ENCODE measurements at regions not wholly inside any gene's neighbourhood (a gene's known extent, or its start where the extent isn't known, plus 50 kb on each side); places are given as distances from the start of the nearest gene placed in this dataset.

DNA sequence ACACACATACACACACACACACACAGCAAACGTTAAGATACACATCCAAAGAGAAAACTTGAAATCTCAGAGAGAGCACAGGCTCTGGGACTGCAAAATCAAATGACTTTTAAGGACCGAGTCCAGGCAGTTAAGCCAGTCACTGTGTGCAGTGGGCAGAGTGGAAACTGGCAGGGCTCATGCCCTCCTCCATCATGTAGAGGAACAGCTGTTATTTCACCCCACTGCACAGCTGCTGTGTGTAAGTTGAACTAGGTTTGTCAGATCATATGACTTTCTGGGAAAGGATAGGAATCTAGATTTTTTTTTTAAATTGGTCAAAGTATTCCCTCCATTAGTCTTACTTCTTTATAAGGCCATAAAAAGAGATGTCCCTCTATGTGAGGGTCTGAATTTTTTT, 1002.1 kb downstream of the UQCRFS1 start:
- CTCF ChIA-PET: interaction anchor here (0.7 kb wide), 1 partner anchor 11 kb away, joined by 3 read pairs; no protein-coding TSS in a partner anchor

GRCh38 chr19:28208745-28209144, 1004.2 kb downstream of the UQCRFS1 start:
- CTCF ChIA-PET: interaction anchor here (0.9 kb wide), 1 partner anchor 114 kb away, joined by 3 read pairs; no protein-coding TSS in a partner anchor
- Histone ChIP-seq H3K4me1 (ENCODE audit: control insufficient read depth, insufficient read depth, low read length) (no peaks in the 10 kb centered on the region; the same call in 1 of the 2 replicates), H3K4me3 (ENCODE audit: low read depth, low read length) (no peak overlapping the region), H3K36me3 (ENCODE audit: control insufficient read depth in 2 of 2, insufficient read depth in 1 of 2, low read length in 2 of 2) (no peaks in the 10 kb centered on the region), H3K27ac (ENCODE audit: extremely low read depth, low read depth, low read length) (no peak overlapping the region), H3K9me3 (ENCODE audit: control insufficient read depth, insufficient read depth, low read depth, low read length) (no peaks in the 10 kb centered on the region; the same call in 1 of the 2 replicates)
- POLR2A ChIA-PET: interaction anchor here (0.5 kb wide), 1 partner anchor 763 kb away, joined by 3 read pairs; no protein-coding TSS in a partner anchor
- TF ChIP-seq, protein P1, sequence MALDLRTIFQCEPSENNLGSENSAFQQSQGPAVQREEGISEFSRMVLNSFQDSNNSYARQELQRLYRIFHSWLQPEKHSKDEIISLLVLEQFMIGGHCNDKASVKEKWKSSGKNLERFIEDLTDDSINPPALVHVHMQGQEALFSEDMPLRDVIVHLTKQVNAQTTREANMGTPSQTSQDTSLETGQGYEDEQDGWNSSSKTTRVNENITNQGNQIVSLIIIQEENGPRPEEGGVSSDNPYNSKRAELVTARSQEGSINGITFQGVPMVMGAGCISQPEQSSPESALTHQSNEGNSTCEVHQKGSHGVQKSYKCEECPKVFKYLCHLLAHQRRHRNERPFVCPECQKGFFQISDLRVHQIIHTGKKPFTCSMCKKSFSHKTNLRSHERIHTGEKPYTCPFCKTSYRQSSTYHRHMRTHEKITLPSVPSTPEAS (tag by site-specific recombination; IDR thresholded peaks at IDR 0.05): no peak
- TF ChIP-seq ZNF792 (tag by site-specific recombination; IDR thresholded peaks at IDR 0.05) (no peak), KLF10 (tag by site-specific recombination; IDR thresholded peaks at IDR 0.05) (no peak), ZNF747 (tag by site-specific recombination; IDR thresholded peaks at IDR 0.05) (no peak), ZNF514 (tag by site-specific recombination; IDR thresholded peaks at IDR 0.05) (no peak), WT1 (tag by site-specific recombination; IDR thresholded peaks at IDR 0.05) (no peak), ZNF518A (tag by site-specific recombination; conservative IDR thresholded peaks at IDR 0.05; ENCODE audit: low read depth) (no peak)

More for the DNA sequence above, 1002.1 kb downstream of the UQCRFS1 start:
- POLR2A ChIA-PET: no interaction called here
- no peaks in the 10 kb centered on the region; the same call in 1 of the 2 replicates for H3K9me3 ChIP-seq (ENCODE audit: control insufficient read depth, insufficient read depth, low read depth, low read length)
- H3K4me3 ChIP-seq (ENCODE audit: low read depth, low read length): no peak overlapping the region
- TF ChIP-seq, protein P2, sequence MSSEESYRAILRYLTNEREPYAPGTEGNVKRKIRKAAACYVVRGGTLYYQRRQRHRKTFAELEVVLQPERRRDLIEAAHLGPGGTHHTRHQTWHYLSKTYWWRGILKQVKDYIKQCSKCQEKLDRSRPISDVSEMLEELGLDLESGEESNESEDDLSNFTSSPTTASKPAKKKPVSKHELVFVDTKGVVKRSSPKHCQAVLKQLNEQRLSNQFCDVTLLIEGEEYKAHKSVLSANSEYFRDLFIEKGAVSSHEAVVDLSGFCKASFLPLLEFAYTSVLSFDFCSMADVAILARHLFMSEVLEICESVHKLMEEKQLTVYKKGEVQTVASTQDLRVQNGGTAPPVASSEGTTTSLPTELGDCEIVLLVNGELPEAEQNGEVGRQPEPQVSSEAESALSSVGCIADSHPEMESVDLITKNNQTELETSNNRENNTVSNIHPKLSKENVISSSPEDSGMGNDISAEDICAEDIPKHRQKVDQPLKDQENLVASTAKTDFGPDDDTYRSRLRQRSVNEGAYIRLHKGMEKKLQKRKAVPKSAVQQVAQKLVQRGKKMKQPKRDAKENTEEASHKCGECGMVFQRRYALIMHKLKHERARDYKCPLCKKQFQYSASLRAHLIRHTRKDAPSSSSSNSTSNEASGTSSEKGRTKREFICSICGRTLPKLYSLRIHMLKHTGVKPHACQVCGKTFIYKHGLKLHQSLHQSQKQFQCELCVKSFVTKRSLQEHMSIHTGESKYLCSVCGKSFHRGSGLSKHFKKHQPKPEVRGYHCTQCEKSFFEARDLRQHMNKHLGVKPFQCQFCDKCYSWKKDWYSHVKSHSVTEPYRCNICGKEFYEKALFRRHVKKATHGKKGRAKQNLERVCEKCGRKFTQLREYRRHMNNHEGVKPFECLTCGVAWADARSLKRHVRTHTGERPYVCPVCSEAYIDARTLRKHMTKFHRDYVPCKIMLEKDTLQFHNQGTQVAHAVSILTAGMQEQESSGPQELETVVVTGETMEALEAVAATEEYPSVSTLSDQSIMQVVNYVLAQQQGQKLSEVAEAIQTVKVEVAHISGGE (tag by site-specific recombination; conservative IDR thresholded peaks at IDR 0.05; ENCODE audit: low read depth): no peak
- TF ChIP-seq ZNF266 (tag by site-specific recombination; IDR thresholded peaks at IDR 0.05; ENCODE audit: low read depth) (no peak), ZNF555 (tag by site-specific recombination; conservative IDR thresholded peaks at IDR 0.05) (no peak), SCRT1 (tag by site-specific recombination; IDR thresholded peaks at IDR 0.05; ENCODE audit: borderline replicate concordance) (no peak), EGR2 (tag by site-specific recombination; IDR thresholded peaks at IDR 0.05; ENCODE audit: low read depth) (no peak), ZBTB26 (tag by site-specific recombination; optimal IDR thresholded peaks at IDR 0.05) (no peak), ZNF677 (tag by site-specific recombination; IDR thresholded peaks at IDR 0.05) (no peak), ZNF391 (tag by site-specific recombination; IDR thresholded peaks at IDR 0.05; ENCODE audit: borderline replicate concordance, low read depth) (no peak), ZNF404 (tag by site-specific recombination; IDR thresholded peaks at IDR 0.05) (no peak), ZNF514 (tag by site-specific recombination; IDR thresholded peaks at IDR 0.05) (no peak), ZNF366 (tag by site-specific recombination; conservative IDR thresholded peaks at IDR 0.05) (no peak), ZNF571 (tag by site-specific recombination; IDR thresholded peaks at IDR 0.05) (no peak)
- TF ChIP-seq, protein P3, sequence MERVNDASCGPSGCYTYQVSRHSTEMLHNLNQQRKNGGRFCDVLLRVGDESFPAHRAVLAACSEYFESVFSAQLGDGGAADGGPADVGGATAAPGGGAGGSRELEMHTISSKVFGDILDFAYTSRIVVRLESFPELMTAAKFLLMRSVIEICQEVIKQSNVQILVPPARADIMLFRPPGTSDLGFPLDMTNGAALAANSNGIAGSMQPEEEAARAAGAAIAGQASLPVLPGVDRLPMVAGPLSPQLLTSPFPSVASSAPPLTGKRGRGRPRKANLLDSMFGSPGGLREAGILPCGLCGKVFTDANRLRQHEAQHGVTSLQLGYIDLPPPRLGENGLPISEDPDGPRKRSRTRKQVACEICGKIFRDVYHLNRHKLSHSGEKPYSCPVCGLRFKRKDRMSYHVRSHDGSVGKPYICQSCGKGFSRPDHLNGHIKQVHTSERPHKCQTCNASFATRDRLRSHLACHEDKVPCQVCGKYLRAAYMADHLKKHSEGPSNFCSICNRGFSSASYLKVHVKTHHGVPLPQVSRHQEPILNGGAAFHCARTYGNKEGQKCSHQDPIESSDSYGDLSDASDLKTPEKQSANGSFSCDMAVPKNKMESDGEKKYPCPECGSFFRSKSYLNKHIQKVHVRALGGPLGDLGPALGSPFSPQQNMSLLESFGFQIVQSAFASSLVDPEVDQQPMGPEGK (tag by site-specific recombination; IDR thresholded peaks at IDR 0.05): no peak
- H3K36me3 ChIP-seq (ENCODE audit: control insufficient read depth in 2 of 2, insufficient read depth in 1 of 2, low read length in 2 of 2): no peaks in the 10 kb centered on the region
- no peaks in the 10 kb centered on the region; the same call in 1 of the 2 replicates for H3K4me1 ChIP-seq (ENCODE audit: control insufficient read depth, insufficient read depth, low read length)
- no peak overlapping the region for H3K27ac ChIP-seq (ENCODE audit: extremely low read depth, low read depth, low read length)
